SK-N-SH treated with all-trans-retinoic acid at 6 μM for 48 hours (cell line): ENCODE measurements at regions not wholly inside any gene's neighbourhood (a gene's known extent, or its start where the extent isn't known, plus 50 kb on each side); places are given as distances from the start of the nearest gene placed in this dataset.

Experiments
- ATAC-seq: fragments of 200-7000 bp; cut with Tn5 transposase; 3 replicates; pipeline ENCODE4 v1.9.1; 2020; ENCODE audit warnings: mild to moderate bottlenecking, moderate library complexity
- ARNTL ChIP-seq: fragments of 450-650 bp; formaldehyde crosslinking; IDR thresholded peaks from 2 replicates; pipeline ENCODE4 v1.5.0; 2020; ENCODE audit warnings: low read depth, mild to moderate bottlenecking, moderate library complexity, borderline replicate concordance
- BACH2 ChIP-seq: fragments of 250-450 bp; sonication (Bioruptor Pico); IDR thresholded peaks from 2 replicates; pipeline ENCODE4 v1.9.0; 2021; ENCODE audit warnings: mild to moderate bottlenecking, borderline replicate concordance
- ESRRG ChIP-seq: fragments of 250-450 bp; sonication (Bioruptor Pico); IDR thresholded peaks from 2 replicates; pipeline ENCODE4 v1.6.1; 2021; ENCODE audit warnings: mild to moderate bottlenecking
- GLIS3 ChIP-seq: fragments of 250-450 bp; sonication (Bioruptor Pico); IDR thresholded peaks from 2 replicates; pipeline ENCODE4 v1.5.0; 2020; ENCODE audit warnings: mild to moderate bottlenecking, moderate library complexity
- ISL1 ChIP-seq: fragments of 250-450 bp; sonication (Bioruptor Pico); IDR thresholded peaks from 2 replicates; pipeline ENCODE4 v2.1.2; 2022; ENCODE audit warnings: mild to moderate bottlenecking, moderate library complexity
- OSR1 ChIP-seq: fragments of 250-450 bp; sonication (Bioruptor Pico); IDR thresholded peaks from 2 replicates; pipeline ENCODE4 v1.8.0; 2022; ENCODE audit warnings: moderate library complexity, mild to moderate bottlenecking, inconsistent platforms
- PPARA ChIP-seq: fragments of 250-450 bp; sonication (Bioruptor Pico); IDR thresholded peaks from 2 replicates; pipeline ENCODE4 v1.5.0; 2020; ENCODE audit warnings: mild to moderate bottlenecking, borderline replicate concordance
- RARB ChIP-seq: fragments of 250-450 bp; sonication (Bioruptor Pico); IDR thresholded peaks from 2 replicates; pipeline ENCODE4 v1.8.0; 2021; ENCODE audit warnings: mild to moderate bottlenecking, moderate library complexity
- TCF4 ChIP-seq: fragments of 250-450 bp; sonication (Bioruptor Pico); IDR thresholded peaks from 2 replicates; pipeline ENCODE4 v1.8.0; 2021; ENCODE audit warnings: mild to moderate bottlenecking, moderate library complexity, borderline replicate concordance
- ZC3H10 ChIP-seq: fragments of 250-450 bp; sonication (Bioruptor Pico); IDR thresholded peaks from 2 replicates; pipeline ENCODE4 v1.5.1; 2021; ENCODE audit warnings: mild to moderate bottlenecking, moderate library complexity
- ZFP30 ChIP-seq: fragments of 450-650 bp; formaldehyde crosslinking; IDR thresholded peaks from 2 replicates; pipeline ENCODE4 v1.5.0; 2022; ENCODE audit warnings: mild to moderate bottlenecking, moderate library complexity
- ZNF565 ChIP-seq: fragments of 450-650 bp; formaldehyde crosslinking; conservative IDR thresholded peaks from 2 replicates; pipeline ENCODE4 v1.5.0; 2020; ENCODE audit warnings: low read depth, mild to moderate bottlenecking, moderate library complexity
- ZNF70 ChIP-seq: fragments of 450-650 bp; formaldehyde crosslinking; IDR thresholded peaks from 2 replicates; pipeline ENCODE4 v1.5.0; 2020; ENCODE audit warnings: mild to moderate bottlenecking, moderate library complexity
- ZNF8 ChIP-seq: fragments of 450-650 bp; formaldehyde crosslinking; IDR thresholded peaks from 2 replicates; pipeline ENCODE4 v1.5.0; 2020; ENCODE audit warnings: mild to moderate bottlenecking, moderate library complexity
- TF ChIP-seq, protein P1 (sequence below): fragments of 250-450 bp; sonication (Bioruptor Pico); IDR thresholded peaks from 2 replicates; pipeline ENCODE4 v1.8.0; 2020; ENCODE audit warnings: mild to moderate bottlenecking, moderate library complexity, borderline replicate concordance
- TF ChIP-seq, protein P2 (sequence below): fragments of 250-450 bp; sonication (Bioruptor Pico); IDR thresholded peaks from 2 replicates; pipeline ENCODE4 v1.5.1; 2021; ENCODE audit warnings: mild to moderate bottlenecking, moderate library complexity
- TF ChIP-seq, protein P3 (sequence below): fragments of 250-450 bp; sonication (Bioruptor Pico); IDR thresholded peaks from 2 replicates; pipeline ENCODE4 v1.8.0; 2021; ENCODE audit warnings: low read depth, mild to moderate bottlenecking, moderate library complexity, borderline replicate concordance
- TF ChIP-seq, protein P4 (sequence below): fragments of 250-450 bp; sonication (Bioruptor Pico); IDR thresholded peaks from 2 replicates; pipeline ENCODE4 v1.5.0; 2020; ENCODE audit warnings: mild to moderate bottlenecking, moderate library complexity

DNA sequence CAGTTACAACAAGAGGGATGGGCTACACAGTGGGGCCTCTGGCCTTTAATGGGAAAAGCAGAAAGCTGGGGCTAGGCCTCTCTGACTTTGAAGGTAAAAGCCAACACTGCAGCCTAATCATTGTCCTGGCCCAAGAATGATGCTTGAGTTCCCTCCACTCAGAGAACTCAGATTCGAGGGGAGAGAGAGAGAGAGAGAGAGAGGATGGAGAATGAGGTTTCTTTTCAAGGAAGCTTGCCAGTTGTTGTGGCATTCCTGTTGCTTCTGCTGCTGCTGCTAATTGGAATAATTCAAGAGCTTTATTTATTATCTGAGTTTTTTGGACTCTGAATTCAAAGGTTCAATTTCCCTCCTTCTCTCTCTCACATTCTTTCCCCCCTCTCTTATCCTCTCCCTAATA is 144.6 kb upstream of the IRX6 start:
- ATAC-seq, result no peak

DNA sequence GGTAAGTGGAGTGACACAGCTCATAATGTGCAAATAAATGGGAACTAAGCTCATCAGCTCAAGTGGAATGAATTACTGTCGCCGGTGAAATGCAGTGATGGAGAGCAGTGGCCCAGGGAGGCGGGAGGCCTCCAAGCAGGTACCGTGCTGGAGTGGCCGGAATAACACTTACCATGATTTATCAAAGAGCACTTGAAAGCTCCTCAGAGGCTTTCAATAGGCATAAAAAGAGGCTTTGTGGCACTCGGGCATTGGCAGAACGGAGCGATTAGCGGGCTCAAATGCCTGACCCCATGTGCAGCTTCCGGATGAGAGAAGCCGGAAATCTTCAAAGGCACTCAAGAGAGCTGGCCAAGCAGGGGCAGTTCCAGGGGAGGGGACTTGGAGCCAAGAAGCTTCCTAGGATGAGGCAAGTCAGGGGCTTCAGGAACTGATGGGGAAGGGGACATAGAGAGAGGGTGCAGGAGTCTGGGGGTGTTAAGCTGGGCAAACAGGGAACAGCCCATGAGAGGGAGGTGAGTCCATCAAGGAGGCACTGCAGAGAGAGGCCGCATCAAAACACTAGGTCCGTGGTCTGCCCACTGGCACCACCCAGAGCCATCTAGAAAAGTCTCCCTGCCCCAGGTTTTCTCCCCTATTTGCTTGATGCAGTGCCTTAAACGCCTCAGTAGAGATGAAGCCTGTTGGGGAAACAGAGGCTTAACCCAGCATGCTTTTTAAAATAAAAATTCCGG is 144.0 kb upstream of the IRX6 start:
- TF ChIP-seq ESRRG (CRISPR knock-in tag), result no peak
- no peak for TF ChIP-seq PPARA (CRISPR knock-in tag)
- no peak for TF ChIP-seq GLIS3 (CRISPR knock-in tag)
- TF ChIP-seq, protein P1, sequence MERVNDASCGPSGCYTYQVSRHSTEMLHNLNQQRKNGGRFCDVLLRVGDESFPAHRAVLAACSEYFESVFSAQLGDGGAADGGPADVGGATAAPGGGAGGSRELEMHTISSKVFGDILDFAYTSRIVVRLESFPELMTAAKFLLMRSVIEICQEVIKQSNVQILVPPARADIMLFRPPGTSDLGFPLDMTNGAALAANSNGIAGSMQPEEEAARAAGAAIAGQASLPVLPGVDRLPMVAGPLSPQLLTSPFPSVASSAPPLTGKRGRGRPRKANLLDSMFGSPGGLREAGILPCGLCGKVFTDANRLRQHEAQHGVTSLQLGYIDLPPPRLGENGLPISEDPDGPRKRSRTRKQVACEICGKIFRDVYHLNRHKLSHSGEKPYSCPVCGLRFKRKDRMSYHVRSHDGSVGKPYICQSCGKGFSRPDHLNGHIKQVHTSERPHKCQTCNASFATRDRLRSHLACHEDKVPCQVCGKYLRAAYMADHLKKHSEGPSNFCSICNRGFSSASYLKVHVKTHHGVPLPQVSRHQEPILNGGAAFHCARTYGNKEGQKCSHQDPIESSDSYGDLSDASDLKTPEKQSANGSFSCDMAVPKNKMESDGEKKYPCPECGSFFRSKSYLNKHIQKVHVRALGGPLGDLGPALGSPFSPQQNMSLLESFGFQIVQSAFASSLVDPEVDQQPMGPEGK (CRISPR knock-in tag), result no peak
- TF ChIP-seq TCF4 (CRISPR knock-in tag), result no peak
- no peak for TF ChIP-seq RARB (CRISPR knock-in tag)
- no peak for TF ChIP-seq ISL1 (CRISPR knock-in tag)
- TF ChIP-seq, protein P2, sequence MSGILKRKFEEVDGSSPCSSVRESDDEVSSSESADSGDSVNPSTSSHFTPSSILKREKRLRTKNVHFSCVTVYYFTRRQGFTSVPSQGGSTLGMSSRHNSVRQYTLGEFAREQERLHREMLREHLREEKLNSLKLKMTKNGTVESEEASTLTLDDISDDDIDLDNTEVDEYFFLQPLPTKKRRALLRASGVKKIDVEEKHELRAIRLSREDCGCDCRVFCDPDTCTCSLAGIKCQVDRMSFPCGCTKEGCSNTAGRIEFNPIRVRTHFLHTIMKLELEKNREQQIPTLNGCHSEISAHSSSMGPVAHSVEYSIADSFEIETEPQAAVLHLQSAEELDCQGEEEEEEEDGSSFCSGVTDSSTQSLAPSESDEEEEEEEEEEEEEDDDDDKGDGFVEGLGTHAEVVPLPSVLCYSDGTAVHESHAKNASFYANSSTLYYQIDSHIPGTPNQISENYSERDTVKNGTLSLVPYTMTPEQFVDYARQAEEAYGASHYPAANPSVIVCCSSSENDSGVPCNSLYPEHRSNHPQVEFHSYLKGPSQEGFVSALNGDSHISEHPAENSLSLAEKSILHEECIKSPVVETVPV (CRISPR knock-in tag), result no peak
- TF ChIP-seq ZNF8, result no peak
- TF ChIP-seq, protein P3, sequence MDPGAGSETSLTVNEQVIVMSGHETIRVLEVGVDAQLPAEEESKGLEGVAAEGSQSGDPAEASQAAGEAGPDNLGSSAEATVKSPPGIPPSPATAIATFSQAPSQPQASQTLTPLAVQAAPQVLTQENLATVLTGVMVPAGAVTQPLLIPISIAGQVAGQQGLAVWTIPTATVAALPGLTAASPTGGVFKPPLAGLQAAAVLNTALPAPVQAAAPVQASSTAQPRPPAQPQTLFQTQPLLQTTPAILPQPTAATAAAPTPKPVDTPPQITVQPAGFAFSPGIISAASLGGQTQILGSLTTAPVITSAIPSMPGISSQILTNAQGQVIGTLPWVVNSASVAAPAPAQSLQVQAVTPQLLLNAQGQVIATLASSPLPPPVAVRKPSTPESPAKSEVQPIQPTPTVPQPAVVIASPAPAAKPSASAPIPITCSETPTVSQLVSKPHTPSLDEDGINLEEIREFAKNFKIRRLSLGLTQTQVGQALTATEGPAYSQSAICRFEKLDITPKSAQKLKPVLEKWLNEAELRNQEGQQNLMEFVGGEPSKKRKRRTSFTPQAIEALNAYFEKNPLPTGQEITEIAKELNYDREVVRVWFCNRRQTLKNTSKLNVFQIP, result no peak
- TF ChIP-seq, protein P4, sequence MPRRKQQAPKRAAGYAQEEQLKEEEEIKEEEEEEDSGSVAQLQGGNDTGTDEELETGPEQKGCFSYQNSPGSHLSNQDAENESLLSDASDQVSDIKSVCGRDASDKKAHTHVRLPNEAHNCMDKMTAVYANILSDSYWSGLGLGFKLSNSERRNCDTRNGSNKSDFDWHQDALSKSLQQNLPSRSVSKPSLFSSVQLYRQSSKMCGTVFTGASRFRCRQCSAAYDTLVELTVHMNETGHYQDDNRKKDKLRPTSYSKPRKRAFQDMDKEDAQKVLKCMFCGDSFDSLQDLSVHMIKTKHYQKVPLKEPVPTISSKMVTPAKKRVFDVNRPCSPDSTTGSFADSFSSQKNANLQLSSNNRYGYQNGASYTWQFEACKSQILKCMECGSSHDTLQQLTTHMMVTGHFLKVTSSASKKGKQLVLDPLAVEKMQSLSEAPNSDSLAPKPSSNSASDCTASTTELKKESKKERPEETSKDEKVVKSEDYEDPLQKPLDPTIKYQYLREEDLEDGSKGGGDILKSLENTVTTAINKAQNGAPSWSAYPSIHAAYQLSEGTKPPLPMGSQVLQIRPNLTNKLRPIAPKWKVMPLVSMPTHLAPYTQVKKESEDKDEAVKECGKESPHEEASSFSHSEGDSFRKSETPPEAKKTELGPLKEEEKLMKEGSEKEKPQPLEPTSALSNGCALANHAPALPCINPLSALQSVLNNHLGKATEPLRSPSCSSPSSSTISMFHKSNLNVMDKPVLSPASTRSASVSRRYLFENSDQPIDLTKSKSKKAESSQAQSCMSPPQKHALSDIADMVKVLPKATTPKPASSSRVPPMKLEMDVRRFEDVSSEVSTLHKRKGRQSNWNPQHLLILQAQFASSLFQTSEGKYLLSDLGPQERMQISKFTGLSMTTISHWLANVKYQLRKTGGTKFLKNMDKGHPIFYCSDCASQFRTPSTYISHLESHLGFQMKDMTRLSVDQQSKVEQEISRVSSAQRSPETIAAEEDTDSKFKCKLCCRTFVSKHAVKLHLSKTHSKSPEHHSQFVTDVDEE (CRISPR knock-in tag), result no peak
- TF ChIP-seq OSR1 (CRISPR knock-in tag), result no peak
- TF ChIP-seq BACH2, result no peak
- TF ChIP-seq ARNTL, result no peak
- no peak for TF ChIP-seq ZNF70 (CRISPR knock-in tag)
- TF ChIP-seq ZNF565 (CRISPR knock-in tag), result no peak
- no peak for TF ChIP-seq ZC3H10 (CRISPR knock-in tag)
- ATAC-seq, result no peak

More for the DNA sequence above, 144.6 kb upstream of the IRX6 start:
- no peak for TF ChIP-seq ISL1 (CRISPR knock-in tag)
- TF ChIP-seq TCF4 (CRISPR knock-in tag), result no peak
- TF ChIP-seq, all 23 proteins: peak for 0

DNA sequence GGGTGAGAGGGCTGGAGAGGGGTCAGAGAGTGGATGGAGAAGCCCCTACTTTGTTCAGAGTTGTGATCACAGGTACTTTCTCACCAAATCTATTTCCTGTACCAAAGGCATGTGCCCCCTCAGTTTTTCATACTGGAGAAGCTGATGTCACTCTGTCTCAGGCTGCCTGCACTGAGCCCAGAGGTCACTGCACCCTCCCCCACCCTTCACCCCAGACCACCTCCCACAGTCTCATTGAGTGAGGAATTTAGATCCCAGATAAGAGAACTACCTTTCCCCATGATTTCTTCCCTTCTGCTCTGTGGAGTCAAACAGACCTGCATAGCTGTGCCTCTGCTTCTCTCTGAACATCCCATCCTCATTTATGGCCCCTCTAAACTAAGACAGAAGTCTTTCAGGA is 140.0 kb upstream of the IRX6 start:
- no peak for ATAC-seq
- TF ChIP-seq RARB (CRISPR knock-in tag), result no peak
- TF ChIP-seq, protein P4 (CRISPR knock-in tag), result no peak
- TF ChIP-seq, all 23 proteins: peak for 0

DNA sequence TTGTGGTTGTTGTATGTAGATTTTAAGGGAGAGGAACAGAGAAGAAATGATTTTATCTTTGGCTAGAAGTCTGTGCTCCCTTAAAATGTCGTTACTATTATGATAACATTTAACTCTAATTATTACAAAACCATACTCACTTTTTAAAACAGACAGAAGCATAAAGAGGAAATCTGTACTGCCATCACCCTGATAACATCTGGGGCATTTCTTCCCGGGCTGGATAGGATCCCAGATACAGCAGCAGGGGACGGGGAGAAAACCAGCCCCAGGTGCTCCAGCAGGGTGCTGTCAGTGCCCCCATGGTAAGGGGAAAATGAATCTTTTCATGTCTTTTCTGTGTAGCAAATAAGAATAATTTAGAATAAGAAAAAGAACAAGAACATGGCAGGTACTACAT is 139.4 kb upstream of the IRX6 start:
- no peak for ATAC-seq
- no peak for TF ChIP-seq ZFP30 (CRISPR knock-in tag)
- TF ChIP-seq, protein P4 (CRISPR knock-in tag), result no peak
